Lung (tissue), 11 donors: ENCODE measurements at regions not wholly inside any gene's neighbourhood (a gene's known extent, or its start where the extent isn't known, plus 50 kb on each side); places are given as distances from the start of the nearest gene placed in this dataset.

ENCODE experiments used
- ATAC-seq: fragments of 200-7000 bp; cut with Tn5 transposase; one replicate; pipeline ENCODE4 v1.9.1; 2020; ENCODE audit warnings: moderate number of reproducible peaks; ENCODE audit not compliant: insufficient read depth, low FRiP score
- DNase-seq, 3 donors: peaks; one replicate each; pipeline ENCODE4 v3.0.0-alpha.2; 2013 to 2017
- H3K27ac ChIP-seq, 2 donors: one replicate each; pipeline ENCODE4 v1.5.1; 2013; ENCODE audit warnings: mild to moderate bottlenecking in 2 of 2, moderate library complexity in 2 of 2, control low read depth in 1 of 2, inconsistent platforms in 1 of 2, low read depth in 1 of 2, low read length in 1 of 2
- H3K27me3 ChIP-seq, 3 donors: one replicate each; pipeline ENCODE4 v1.5.1; 2013; ENCODE audit warnings: low read length in 2 of 3; ENCODE audit not compliant: control insufficient read depth in 3 of 3, insufficient read depth in 3 of 3
- H3K36me3 ChIP-seq, 4 donors: one replicate each; pipeline ENCODE4 v1.5.1; 2013; ENCODE audit warnings: low read length in 4 of 4, mild to moderate bottlenecking in 1 of 4, moderate library complexity in 1 of 4; ENCODE audit not compliant: control insufficient read depth in 4 of 4, insufficient read depth in 4 of 4
- H3K4me1 ChIP-seq, 5 donors: one replicate each; pipeline ENCODE4 v1.5.1; 2013; ENCODE audit warnings: low read length in 5 of 5, mild to moderate bottlenecking in 2 of 5, moderate library complexity in 1 of 5; ENCODE audit not compliant: control insufficient read depth in 5 of 5, insufficient read depth in 5 of 5
- H3K4me3 ChIP-seq: one replicate; pipeline ENCODE4 v1.5.1; 2013; ENCODE audit warnings: mild to moderate bottlenecking, control low read depth, moderate library complexity
- H3K9ac ChIP-seq, 2 donors: one replicate each; pipeline ENCODE4 v1.5.1; 2013; ENCODE audit warnings: low read length in 2 of 2, control low read depth in 1 of 2; ENCODE audit not compliant: insufficient read depth in 1 of 2
- H3K9me3 ChIP-seq, 4 donors: one replicate each; pipeline ENCODE4 v1.5.1; 2013; ENCODE audit warnings: low read length in 3 of 4, mild to moderate bottlenecking in 1 of 4, moderate library complexity in 1 of 4; ENCODE audit not compliant: control insufficient read depth in 4 of 4, insufficient read depth in 3 of 4
- CTCF ChIP-seq: IDR thresholded peaks from 2 replicates; pipeline ENCODE4 v1.5.1; 2012; ENCODE audit warnings: mild to moderate bottlenecking; ENCODE audit errors: control extremely low read depth, extremely low read depth
- WGBS, 2 donors: extraction: QIAGEN DNeasy Blood & Tissue Kit; methylation state at CpG; one replicate each; pipeline ENCODE4 v1.1.7; 2013; 5-methylcytosine and 5-hydroxymethylcytosine counted together
- donor health status: control.
- donor health status: control.
- donor health status: Bipolar disorder and iron deficiency.
- donor health status: healthy.
- donor health status: DM: yes; HTN: yes; CAD: no.

- no peak for TF ChIP-seq CTCF
- H3K36me3 ChIP-seq, result no peaks in the 10 kb centered on the region
- WGBS, 2 donors, result 78 to 88% methylated on average over 3 of the region's 3 CpGs
- peaks cover 0 to 4% (median 0%) of the 10 kb centered on the region in 5 donors for H3K4me1 ChIP-seq
- no peaks in the 10 kb centered on the region for H3K9me3 ChIP-seq
- H3K4me3 ChIP-seq, result no peak overlapping the region
- no peak overlapping the region for H3K9ac ChIP-seq
- ATAC-seq (no peak), DNase-seq (peak in 1 of 3 donors; percentile 18)
- H3K27ac ChIP-seq, result no peak overlapping the region
- no peaks in the 10 kb centered on the region for H3K27me3 ChIP-seq
Measured at GRCh38 chr11:57126766-57127400, 54.9 kb upstream of the LRRC55 start.

GRCh38 chr11:57131080-57131790 lies 50.5 kb upstream of the LRRC55 start:
- Histone ChIP-seq H3K27me3 (no peaks in the 10 kb centered on the region), H3K36me3 (no peaks in the 10 kb centered on the region), H3K4me3 (no peak overlapping the region), H3K9ac (no peak overlapping the region), H3K9me3 (no peaks in the 10 kb centered on the region), H3K27ac (no peak overlapping the region), H3K4me1 (no peaks in the 10 kb centered on the region)
- TF ChIP-seq CTCF, result peak; percentile 33
- DNase-seq (peak in 1 of 3 donors; percentile 27), ATAC-seq (no peak)
- 72 to 78% methylated on average over 8 of the region's 8 CpGs for WGBS, 2 donors
